GM21717 (cell line): ENCODE measurements at regions not wholly inside any gene's neighbourhood (a gene's known extent, or its start where the extent isn't known, plus 50 kb on each side); places are given as distances from the start of the nearest gene placed in this dataset.

Experiments
- ATAC-seq: cut with Tn5 transposase; IDR thresholded peaks from one replicate; pipeline ENCODE4 v1.9.1; 2021; ENCODE audit warnings: mild to moderate bottlenecking, moderate library complexity; ENCODE audit not compliant: unreplicated experiment

GRCh38 chr13:68214691-68215415, 984.7 kb upstream of the PCDH9 start:
- ATAC-seq: no peak

GRCh38 chr13:68199271-68199670, 969.1 kb upstream of the PCDH9 start:
- no peak for ATAC-seq

DNA sequence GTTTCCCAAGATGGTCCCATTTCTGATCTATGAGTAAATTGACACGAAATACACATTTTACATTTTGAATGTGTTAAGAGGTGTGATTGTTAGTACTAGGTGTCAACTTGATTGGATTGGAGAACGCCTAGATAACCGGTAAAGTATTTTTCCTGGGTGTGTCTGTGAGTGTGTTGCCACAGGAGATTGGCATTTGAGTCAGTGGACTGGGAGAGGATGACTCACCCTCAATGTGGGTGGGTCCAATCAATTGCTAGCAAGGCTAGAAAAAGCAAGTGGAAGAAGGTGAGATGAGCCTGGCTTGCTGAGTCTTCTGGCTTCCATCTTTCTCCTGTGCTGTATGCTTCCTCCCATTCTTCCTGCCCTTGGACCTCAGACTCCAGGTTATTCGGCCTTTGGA, 960.7 kb upstream of the PCDH9 start:
- ATAC-seq: no peak

GRCh38 chr13:68185444-68186141, 955.5 kb upstream of the PCDH9 start:
- no peak for ATAC-seq

- ATAC-seq: no peak
Measured at GRCh38 chr13:68176475-68176874, 946.3 kb upstream of the PCDH9 start.

DNA sequence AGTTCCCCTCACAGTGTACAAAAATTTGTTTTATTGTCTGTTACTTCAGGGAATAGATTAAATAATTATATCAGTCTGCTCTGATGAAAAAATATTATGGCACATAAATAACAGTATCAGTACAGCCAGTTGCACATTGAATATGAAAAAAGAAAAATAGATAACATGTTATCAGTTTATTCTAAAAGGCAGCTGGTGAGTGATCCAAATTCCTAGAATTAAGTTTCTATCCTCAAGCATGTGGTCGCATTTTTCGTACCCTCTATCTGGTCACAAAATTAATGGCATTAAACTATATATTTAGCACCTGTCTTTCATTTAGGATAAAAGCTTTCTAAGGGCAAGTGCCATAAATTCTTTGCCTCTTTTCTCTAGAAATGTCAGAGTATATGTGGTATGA, 944.8 kb upstream of the PCDH9 start:
- no peak for ATAC-seq

DNA sequence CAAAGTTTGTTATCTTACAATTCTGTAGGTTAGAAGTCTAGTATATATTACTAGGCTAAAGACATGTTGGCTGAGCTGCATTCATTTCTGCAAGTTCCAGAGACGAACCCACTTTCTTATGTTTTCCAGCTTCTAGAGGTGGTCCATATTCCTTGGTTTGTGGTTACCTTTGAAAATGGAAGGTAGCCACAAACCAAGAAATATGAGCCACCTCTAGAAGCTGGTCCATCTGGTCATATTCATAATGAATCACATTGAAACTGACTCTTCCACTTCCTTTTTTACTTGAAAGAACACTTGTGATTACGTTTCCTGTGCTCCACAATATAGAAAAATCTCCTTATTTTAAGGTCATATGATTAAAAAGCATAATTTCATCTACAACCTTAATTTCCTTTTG, 943.0 kb upstream of the PCDH9 start:
- ATAC-seq: no peak

GRCh38 chr13:68170961-68171360, 940.8 kb upstream of the PCDH9 start:
- no peak for ATAC-seq

DNA sequence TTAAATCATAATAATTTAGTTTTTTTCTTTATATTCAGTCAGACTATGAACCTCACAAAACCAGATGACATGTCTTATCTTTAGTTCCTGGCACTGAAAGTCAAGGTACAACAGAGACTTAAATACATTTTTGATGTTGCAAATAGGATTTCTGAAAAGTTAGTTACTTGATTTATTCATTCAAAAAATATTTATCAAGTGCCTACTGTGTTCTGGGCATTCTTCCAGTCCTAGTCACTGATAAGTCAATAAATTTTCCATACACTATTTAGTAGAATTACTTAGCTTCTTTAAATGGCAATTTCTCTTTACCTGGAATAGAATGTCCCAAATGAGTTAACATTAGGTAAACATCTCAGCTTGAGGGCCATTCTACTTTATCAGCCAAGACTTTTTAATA, 938.3 kb upstream of the PCDH9 start:
- no peak for ATAC-seq

DNA sequence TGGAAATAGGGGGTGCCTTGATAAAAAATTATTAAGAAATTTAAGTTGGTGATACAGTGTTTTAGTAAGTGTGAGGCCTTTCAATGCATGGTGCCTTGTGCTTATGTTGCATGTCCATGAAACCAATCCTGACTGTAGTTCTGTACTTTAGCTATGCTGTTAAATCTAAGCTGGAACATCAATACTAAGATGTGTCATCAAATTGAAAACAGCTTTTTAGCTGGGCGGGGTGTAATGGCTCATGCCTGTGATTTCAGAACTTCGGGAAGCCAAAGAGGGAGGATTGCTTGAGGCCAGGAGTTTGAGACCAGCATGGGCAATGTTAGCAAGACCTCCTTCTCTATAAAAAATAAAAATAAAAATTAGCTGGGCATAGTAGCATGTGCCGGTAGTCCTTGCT, 930.3 kb upstream of the PCDH9 start:
- no peak for ATAC-seq

- no peak for ATAC-seq
Measured at GRCh38 chr13:68152414-68152813, 922.3 kb upstream of the PCDH9 start.

DNA sequence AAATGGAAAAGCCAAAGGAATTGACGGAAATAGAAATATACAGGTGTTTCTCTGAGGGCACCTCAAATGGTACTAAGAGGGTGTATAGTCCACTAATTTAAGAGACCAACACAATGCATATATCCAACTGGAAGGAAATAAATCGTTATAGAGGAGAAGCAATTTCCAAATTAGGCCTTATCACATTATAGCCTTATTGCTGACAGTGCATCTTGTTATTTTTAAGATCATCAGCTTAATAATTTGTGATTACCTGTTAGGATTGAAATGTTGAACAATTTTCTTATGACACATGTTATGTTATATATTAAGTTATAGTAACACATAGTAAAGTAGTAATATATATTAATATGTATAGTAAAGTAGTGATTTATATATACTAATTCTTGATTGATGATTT, 915.7 kb upstream of the PCDH9 start:
- ATAC-seq: no peak

GRCh38 chr13:68128297-68128915, 898.3 kb upstream of the PCDH9 start:
- no peak for ATAC-seq

GRCh38 chr13:68125087-68125480, 894.9 kb upstream of the PCDH9 start:
- no peak for ATAC-seq

DNA sequence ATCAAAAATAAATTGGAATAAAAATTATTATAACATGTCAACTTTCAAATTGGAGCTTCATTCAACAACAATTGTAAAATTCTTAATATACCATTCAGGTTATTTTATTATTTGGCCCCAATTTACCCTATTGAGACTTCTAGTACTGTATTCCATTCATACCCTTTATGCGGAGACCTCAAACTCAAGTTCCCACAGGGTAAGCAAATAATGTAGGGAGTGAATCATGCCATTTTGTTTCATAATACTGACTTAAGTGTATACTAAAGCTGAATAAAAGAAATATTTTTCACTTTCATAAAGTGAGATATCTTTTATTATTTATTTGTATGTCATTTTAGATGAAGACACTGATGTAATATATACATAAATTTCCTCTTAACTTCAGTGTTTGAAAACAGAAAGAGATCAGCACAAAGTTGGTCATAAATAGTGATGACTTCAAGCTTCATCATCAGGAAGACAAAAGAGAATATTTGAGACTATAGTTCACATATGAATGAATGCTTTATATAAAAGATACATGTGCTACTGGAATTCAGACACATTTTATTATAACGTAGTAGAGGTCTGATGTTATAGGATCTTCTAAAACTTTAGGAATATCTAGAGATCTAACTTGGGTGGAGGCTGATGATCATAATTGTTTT, 894.4 kb upstream of the PCDH9 start:
- no peak for ATAC-seq

- no peak for ATAC-seq
Measured at GRCh38 chr13:68110178-68110768, 880.1 kb upstream of the PCDH9 start.

GRCh38 chr13:68107667-68108066, 877.5 kb upstream of the PCDH9 start:
- ATAC-seq: no peak

DNA sequence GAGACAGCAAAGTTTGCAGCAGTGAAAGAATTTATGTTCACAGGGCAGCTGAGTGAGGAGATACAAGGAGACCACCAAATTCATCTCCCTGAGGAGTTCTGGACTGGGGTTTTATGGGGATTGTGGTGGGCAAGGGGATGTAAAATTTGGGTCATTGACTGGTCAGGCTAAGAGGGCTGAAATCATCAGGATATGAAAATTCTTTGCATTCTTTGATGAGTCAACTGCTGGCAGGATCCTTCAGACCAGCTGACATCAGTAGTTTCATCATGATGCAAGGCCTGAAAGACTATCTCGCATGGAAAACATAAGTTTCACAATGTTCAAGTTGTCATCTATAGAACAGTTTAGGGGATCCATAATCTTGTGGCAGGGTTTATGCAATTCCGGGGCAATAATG, 869.5 kb upstream of the PCDH9 start:
- ATAC-seq: no peak

DNA sequence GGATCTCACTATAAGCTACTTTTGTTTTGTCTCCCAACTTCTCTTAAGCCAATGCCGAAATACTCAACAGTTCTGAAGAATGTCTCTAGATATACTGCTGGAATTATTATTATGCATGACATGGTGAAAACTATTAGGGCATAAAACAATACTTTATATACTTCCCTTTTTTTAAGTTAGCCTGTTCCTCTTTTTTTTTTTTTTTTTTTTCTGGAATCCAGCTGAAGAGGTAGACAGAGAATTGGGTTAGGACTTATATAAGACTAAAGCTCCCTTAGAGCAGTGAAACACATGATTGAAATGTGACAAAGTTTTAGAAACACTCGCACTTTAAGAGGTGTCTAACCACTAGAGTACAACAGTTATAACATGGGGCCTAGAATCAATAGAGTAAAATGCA, 850.9 kb upstream of the PCDH9 start:
- no peak for ATAC-seq

GRCh38 chr13:68078874-68079273, 848.7 kb upstream of the PCDH9 start:
- ATAC-seq: no peak

DNA sequence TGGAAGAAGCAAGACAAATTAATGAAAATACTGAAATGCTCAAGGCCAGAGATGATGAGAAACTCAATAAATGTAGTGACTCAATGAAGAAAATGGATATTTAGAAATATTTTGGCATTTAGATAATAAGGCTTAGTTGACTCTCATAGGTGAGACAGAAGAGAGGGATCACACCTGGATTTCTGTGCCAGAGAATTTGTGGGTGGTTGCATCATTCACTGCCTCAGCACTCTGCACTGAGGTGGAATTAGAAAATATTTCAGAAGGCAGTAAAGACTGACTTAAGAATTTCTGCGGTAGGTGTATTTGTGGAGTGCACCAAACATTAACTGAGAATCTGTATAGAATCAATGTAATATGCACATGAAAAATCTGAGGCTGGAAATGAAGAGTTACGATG, 848.3 kb upstream of the PCDH9 start:
- ATAC-seq: no peak
